ENCODE measurements at regions not wholly inside any gene's neighbourhood (a gene's known extent, or its start where the extent isn't known, plus 50 kb on each side); places are given as distances from the start of the nearest gene placed in this dataset.

GRCh38 chr20:6852478-6852877 is 85.0 kb downstream of the BMP2 start:
- Histone ChIP-seq H3K27ac (ENCODE audit: low read depth, low read length) (no peak overlapping the region), H3K4me1 (ENCODE audit: control insufficient read depth, insufficient read depth, low read length, unreplicated experiment) (no peaks in the 10 kb centered on the region), H3K4me3 (ENCODE audit: low read depth, low read length) (no peak overlapping the region), H3K27me3 (ENCODE audit: insufficient read depth, low read length) (no peaks in the 10 kb centered on the region), H2AFZ (ENCODE audit: low read length, unreplicated experiment) (no peak overlapping the region), H3K36me3 (ENCODE audit: insufficient read depth, low read length) (no peaks in the 10 kb centered on the region), H3K79me2 (ENCODE audit: control insufficient read depth, insufficient read depth, low read length, unreplicated experiment) (no peaks in the 10 kb centered on the region)

- no peaks in the 10 kb centered on the region for H3K36me3 ChIP-seq (ENCODE audit: insufficient read depth, low read length)
- H3K79me2 ChIP-seq (ENCODE audit: control insufficient read depth, insufficient read depth, low read length, unreplicated experiment): no peaks in the 10 kb centered on the region
- H2AFZ ChIP-seq (ENCODE audit: low read length, unreplicated experiment): no peak overlapping the region
- H3K27me3 ChIP-seq (ENCODE audit: insufficient read depth, low read length): 0 out of 2 replicates have a peak, but pooled peaks cover 3% of the 10 kb centered on the region
- no peaks in the 10 kb centered on the region for H3K4me1 ChIP-seq (ENCODE audit: control insufficient read depth, insufficient read depth, low read length, unreplicated experiment)
- no peak overlapping the region for H3K4me3 ChIP-seq (ENCODE audit: low read depth, low read length)
- no peak overlapping the region for H3K27ac ChIP-seq (ENCODE audit: low read depth, low read length)
Observed at GRCh38 chr20:6855104-6855503, 87.6 kb downstream of the BMP2 start.

- no peaks in the 10 kb centered on the region for H3K4me1 ChIP-seq (ENCODE audit: control insufficient read depth, insufficient read depth, low read length, unreplicated experiment)
- no peak overlapping the region for H3K27ac ChIP-seq (ENCODE audit: low read depth, low read length)
- H3K4me3 ChIP-seq (ENCODE audit: low read depth, low read length): no peak overlapping the region
- H3K36me3 ChIP-seq (ENCODE audit: insufficient read depth, low read length): no peaks in the 10 kb centered on the region
- no peaks in the 10 kb centered on the region for H3K79me2 ChIP-seq (ENCODE audit: control insufficient read depth, insufficient read depth, low read length, unreplicated experiment)
- no peak overlapping the region for H2AFZ ChIP-seq (ENCODE audit: low read length, unreplicated experiment)
- H3K27me3 ChIP-seq (ENCODE audit: insufficient read depth, low read length): 0 out of 2 replicates have a peak, but pooled peaks cover 3% of the 10 kb centered on the region
Observed at GRCh38 chr20:6855796-6856195, 88.3 kb downstream of the BMP2 start.

GRCh38 chr20:6857927-6858326 is 90.4 kb downstream of the BMP2 start:
- H2AFZ ChIP-seq (ENCODE audit: low read length, unreplicated experiment): no peak overlapping the region
- 0 out of 2 replicates have a peak, but pooled peaks cover 3% of the 10 kb centered on the region for H3K27me3 ChIP-seq (ENCODE audit: insufficient read depth, low read length)
- no peak overlapping the region for H3K27ac ChIP-seq (ENCODE audit: low read depth, low read length)
- no peak overlapping the region for H3K4me3 ChIP-seq (ENCODE audit: low read depth, low read length)
- H3K79me2 ChIP-seq (ENCODE audit: control insufficient read depth, insufficient read depth, low read length, unreplicated experiment): no peaks in the 10 kb centered on the region
- H3K36me3 ChIP-seq (ENCODE audit: insufficient read depth, low read length): no peaks in the 10 kb centered on the region
- no peaks in the 10 kb centered on the region for H3K4me1 ChIP-seq (ENCODE audit: control insufficient read depth, insufficient read depth, low read length, unreplicated experiment)

GRCh38 chr20:6863355-6863754 is 95.9 kb downstream of the BMP2 start:
- H3K4me1 ChIP-seq (ENCODE audit: control insufficient read depth, insufficient read depth, low read length, unreplicated experiment): no peaks in the 10 kb centered on the region
- no peak overlapping the region for H2AFZ ChIP-seq (ENCODE audit: low read length, unreplicated experiment)
- no peaks in the 10 kb centered on the region for H3K79me2 ChIP-seq (ENCODE audit: control insufficient read depth, insufficient read depth, low read length, unreplicated experiment)
- no peaks in the 10 kb centered on the region for H3K36me3 ChIP-seq (ENCODE audit: insufficient read depth, low read length)
- peaks cover 9% of the 10 kb centered on the region; the same call in 1 of the 2 replicates for H3K27me3 ChIP-seq (ENCODE audit: insufficient read depth, low read length)
- no peak overlapping the region for H3K4me3 ChIP-seq (ENCODE audit: low read depth, low read length)
- no peak overlapping the region for H3K27ac ChIP-seq (ENCODE audit: low read depth, low read length)

GRCh38 chr20:6863798-6864201 is 96.3 kb downstream of the BMP2 start:
- H3K4me3 ChIP-seq (ENCODE audit: low read depth, low read length): no peak overlapping the region
- H3K27ac ChIP-seq (ENCODE audit: low read depth, low read length): no peak overlapping the region
- peaks cover 9% of the 10 kb centered on the region; the same call in 1 of the 2 replicates for H3K27me3 ChIP-seq (ENCODE audit: insufficient read depth, low read length)
- H2AFZ ChIP-seq (ENCODE audit: low read length, unreplicated experiment): no peak overlapping the region
- H3K36me3 ChIP-seq (ENCODE audit: insufficient read depth, low read length): no peaks in the 10 kb centered on the region
- H3K4me1 ChIP-seq (ENCODE audit: control insufficient read depth, insufficient read depth, low read length, unreplicated experiment): no peaks in the 10 kb centered on the region
- no peaks in the 10 kb centered on the region for H3K79me2 ChIP-seq (ENCODE audit: control insufficient read depth, insufficient read depth, low read length, unreplicated experiment)

GRCh38 chr20:6864740-6865139 is 97.3 kb downstream of the BMP2 start:
- H3K4me1 ChIP-seq (ENCODE audit: control insufficient read depth, insufficient read depth, low read length, unreplicated experiment): no peaks in the 10 kb centered on the region
- no peaks in the 10 kb centered on the region for H3K79me2 ChIP-seq (ENCODE audit: control insufficient read depth, insufficient read depth, low read length, unreplicated experiment)
- H3K27me3 ChIP-seq (ENCODE audit: insufficient read depth, low read length): peaks cover 6% of the 10 kb centered on the region; the same call in 1 of the 2 replicates
- H3K36me3 ChIP-seq (ENCODE audit: insufficient read depth, low read length): no peaks in the 10 kb centered on the region
- no peak overlapping the region for H3K4me3 ChIP-seq (ENCODE audit: low read depth, low read length)
- no peak overlapping the region for H2AFZ ChIP-seq (ENCODE audit: low read length, unreplicated experiment)
- H3K27ac ChIP-seq (ENCODE audit: low read depth, low read length): no peak overlapping the region

- H3K79me2 ChIP-seq (ENCODE audit: control insufficient read depth, insufficient read depth, low read length, unreplicated experiment): no peaks in the 10 kb centered on the region
- H3K4me1 ChIP-seq (ENCODE audit: control insufficient read depth, insufficient read depth, low read length, unreplicated experiment): no peaks in the 10 kb centered on the region
- no peak overlapping the region for H3K4me3 ChIP-seq (ENCODE audit: low read depth, low read length)
- no peak overlapping the region for H2AFZ ChIP-seq (ENCODE audit: low read length, unreplicated experiment)
- peaks cover 6% of the 10 kb centered on the region; the same call in 1 of the 2 replicates for H3K27me3 ChIP-seq (ENCODE audit: insufficient read depth, low read length)
- H3K27ac ChIP-seq (ENCODE audit: low read depth, low read length): no peak overlapping the region
- H3K36me3 ChIP-seq (ENCODE audit: insufficient read depth, low read length): no peaks in the 10 kb centered on the region
Observed at GRCh38 chr20:6866741-6867140, 99.3 kb downstream of the BMP2 start.

- no peak overlapping the region for H3K27ac ChIP-seq (ENCODE audit: low read depth, low read length)
- no peak overlapping the region for H2AFZ ChIP-seq (ENCODE audit: low read length, unreplicated experiment)
- H3K79me2 ChIP-seq (ENCODE audit: control insufficient read depth, insufficient read depth, low read length, unreplicated experiment): no peaks in the 10 kb centered on the region
- no peaks in the 10 kb centered on the region for H3K4me1 ChIP-seq (ENCODE audit: control insufficient read depth, insufficient read depth, low read length, unreplicated experiment)
- H3K4me3 ChIP-seq (ENCODE audit: low read depth, low read length): no peak overlapping the region
- peaks cover 9% of the 10 kb centered on the region; the same call in 1 of the 2 replicates for H3K27me3 ChIP-seq (ENCODE audit: insufficient read depth, low read length)
- H3K36me3 ChIP-seq (ENCODE audit: insufficient read depth, low read length): no peaks in the 10 kb centered on the region
Observed at GRCh38 chr20:6868861-6869260, 101.4 kb downstream of the BMP2 start.

GRCh38 chr20:6870559-6870958 is 103.1 kb downstream of the BMP2 start:
- Histone ChIP-seq H3K27ac (ENCODE audit: low read depth, low read length) (no peak overlapping the region), H3K27me3 (ENCODE audit: insufficient read depth, low read length) (peaks cover 9% of the 10 kb centered on the region; the same call in 1 of the 2 replicates), H3K79me2 (ENCODE audit: control insufficient read depth, insufficient read depth, low read length, unreplicated experiment) (no peaks in the 10 kb centered on the region), H3K4me1 (ENCODE audit: control insufficient read depth, insufficient read depth, low read length, unreplicated experiment) (no peaks in the 10 kb centered on the region), H2AFZ (ENCODE audit: low read length, unreplicated experiment) (no peak overlapping the region), H3K4me3 (ENCODE audit: low read depth, low read length) (no peak overlapping the region), H3K36me3 (ENCODE audit: insufficient read depth, low read length) (no peaks in the 10 kb centered on the region)

- Histone ChIP-seq H3K27me3 (ENCODE audit: insufficient read depth, low read length) (peaks cover 6% of the 10 kb centered on the region; the same call in 1 of the 2 replicates), H3K27ac (ENCODE audit: low read depth, low read length) (no peak overlapping the region), H3K4me1 (ENCODE audit: control insufficient read depth, insufficient read depth, low read length, unreplicated experiment) (no peaks in the 10 kb centered on the region), H3K4me3 (ENCODE audit: low read depth, low read length) (no peak overlapping the region), H3K36me3 (ENCODE audit: insufficient read depth, low read length) (no peaks in the 10 kb centered on the region), H3K79me2 (ENCODE audit: control insufficient read depth, insufficient read depth, low read length, unreplicated experiment) (no peaks in the 10 kb centered on the region), H2AFZ (ENCODE audit: low read length, unreplicated experiment) (no peak overlapping the region)
Observed at GRCh38 chr20:6877633-6878032, 110.1 kb downstream of the BMP2 start.
